ENCODE measurements at regions not wholly inside any gene's neighbourhood (a gene's known extent, or its start where the extent isn't known, plus 50 kb on each side); places are given as distances from the start of the nearest gene placed in this dataset.

DNA sequence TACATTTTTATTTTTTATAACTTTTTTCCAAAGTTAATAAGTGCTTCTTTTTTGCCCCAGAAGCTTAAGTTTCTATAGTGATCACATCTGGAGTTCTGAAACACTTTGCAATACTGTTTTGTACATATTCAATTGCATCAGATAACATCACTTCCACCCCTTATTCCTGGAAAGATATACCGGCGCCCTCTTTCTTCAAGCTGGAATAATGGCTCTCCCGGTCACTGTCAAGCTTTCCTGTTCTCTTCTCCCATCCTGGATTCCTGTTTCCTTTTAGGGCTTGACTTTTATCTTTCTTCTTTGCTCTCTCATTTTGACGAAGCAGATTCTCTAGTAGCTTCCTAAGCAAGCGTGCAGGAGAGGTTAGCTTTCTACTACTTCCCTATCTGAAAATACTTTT is 1866.8 kb downstream of the MRPL39 start:
- Histone ChIP-seq H3K9me3 (no peaks in the 10 kb centered on the region), H3K27me3 (no peaks in the 10 kb centered on the region), H3K36me3 (no peaks in the 10 kb centered on the region), H3K4me3 (ENCODE audit: low read depth, low read length) (no peak overlapping the region), H3K4me1 (no peaks in the 10 kb centered on the region)
- TF ChIP-seq CTCF (IDR thresholded peaks at IDR 0.05; ENCODE audit: low read depth, low read length) = peak; percentile 40
- no peak for DNase-seq

- TF ChIP-seq CTCF (IDR thresholded peaks at IDR 0.05; ENCODE audit: low read depth, low read length) = no peak
- H3K9me3 ChIP-seq = no peaks in the 10 kb centered on the region
- no peaks in the 10 kb centered on the region for H3K27me3 ChIP-seq
- H3K4me3 ChIP-seq (ENCODE audit: low read depth, low read length) = no peak overlapping the region
- no peak for DNase-seq
- no peaks in the 10 kb centered on the region for H3K36me3 ChIP-seq
- no peaks in the 10 kb centered on the region for H3K4me1 ChIP-seq
Observed at GRCh38 chr21:23732776-23733175, 1874.5 kb downstream of the MRPL39 start.

GRCh38 chr21:23729331-23729730 is 1878.0 kb downstream of the MRPL39 start:
- no peaks in the 10 kb centered on the region for H3K9me3 ChIP-seq
- H3K4me3 ChIP-seq (ENCODE audit: low read depth, low read length) = no peak overlapping the region
- TF ChIP-seq CTCF (IDR thresholded peaks at IDR 0.05; ENCODE audit: low read depth, low read length) = no peak
- no peaks in the 10 kb centered on the region for H3K27me3 ChIP-seq
- no peaks in the 10 kb centered on the region for H3K4me1 ChIP-seq
- no peak for DNase-seq
- H3K36me3 ChIP-seq = no peaks in the 10 kb centered on the region

DNA sequence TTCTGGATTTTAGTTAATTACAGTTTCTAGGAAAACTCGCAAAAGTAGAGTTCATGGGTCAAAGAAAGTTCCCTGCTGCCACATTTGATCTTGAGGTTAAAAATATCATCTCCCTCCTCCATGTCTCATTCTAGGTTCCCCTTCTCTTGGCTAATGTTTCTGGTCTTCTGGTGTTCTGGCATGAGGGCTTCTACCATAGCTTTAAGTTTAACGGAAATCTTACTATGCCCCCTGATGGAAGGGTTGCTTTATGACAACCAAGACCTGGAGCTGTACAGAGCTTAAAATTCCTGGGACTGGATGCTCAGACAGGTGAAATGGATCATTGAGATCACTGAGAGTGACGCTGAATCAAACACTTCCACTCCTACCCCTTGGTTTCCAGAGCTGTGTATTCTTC is 1881.7 kb downstream of the MRPL39 start:
- H3K36me3 ChIP-seq = no peaks in the 10 kb centered on the region
- H3K27me3 ChIP-seq = no peaks in the 10 kb centered on the region
- peak; percentile 54 for TF ChIP-seq CTCF (IDR thresholded peaks at IDR 0.05; ENCODE audit: low read depth, low read length)
- no peak overlapping the region for H3K4me3 ChIP-seq (ENCODE audit: low read depth, low read length)
- DNase-seq = peak; percentile 15
- H3K9me3 ChIP-seq = no peaks in the 10 kb centered on the region
- H3K4me1 ChIP-seq = no peaks in the 10 kb centered on the region

- Histone ChIP-seq H3K27me3 (no peaks in the 10 kb centered on the region), H3K4me3 (ENCODE audit: low read depth, low read length) (no peak overlapping the region), H3K4me1 (no peaks in the 10 kb centered on the region)
Observed at GRCh38 chr21:23718446-23719285, 1888.6 kb downstream of the MRPL39 start.

More at GRCh38 chr21:23718446-23719285, 1888.6 kb downstream of the MRPL39 start:
- Histone ChIP-seq H3K36me3 (no peaks in the 10 kb centered on the region), H3K9me3 (no peaks in the 10 kb centered on the region)
- no peak for DNase-seq
- no peak for TF ChIP-seq CTCF (IDR thresholded peaks at IDR 0.05; ENCODE audit: low read depth, low read length)
